HEK293 (cell line): ENCODE measurements at regions not wholly inside any gene's neighbourhood (a gene's known extent, or its start where the extent isn't known, plus 50 kb on each side); places are given as distances from the start of the nearest gene placed in this dataset.

Experiments used
- CTCF ChIP-seq: fragments of 450-650 bp; formaldehyde crosslinking; IDR thresholded peaks from 2 replicates; pipeline ENCODE4 v1.5.1; 2016; ENCODE audit warnings: missing biosample characterization, missing genetic modification characterization
- YY2 ChIP-seq: fragments of 450-650 bp; formaldehyde crosslinking; IDR thresholded peaks from 2 replicates; pipeline ENCODE4 v1.5.1; 2016; ENCODE audit warnings: missing biosample characterization, missing genetic modification characterization
- ZNF239 ChIP-seq: fragments of 450-650 bp; formaldehyde crosslinking; IDR thresholded peaks from 2 replicates; pipeline ENCODE4 v1.5.1; 2016; ENCODE audit warnings: missing biosample characterization, missing genetic modification characterization
- ZNF510 ChIP-seq: fragments of 450-650 bp; formaldehyde crosslinking; IDR thresholded peaks from 2 replicates; pipeline ENCODE4 v1.5.1; 2018; ENCODE audit warnings: mild to moderate bottlenecking, missing genetic modification characterization, missing biosample characterization; ENCODE audit not compliant: insufficient replicate concordance
- ZSCAN30 ChIP-seq: fragments of 450-650 bp; IDR thresholded peaks from 2 replicates; pipeline ENCODE4 v1.5.1; 2018; ENCODE audit warnings: missing biosample characterization, mild to moderate bottlenecking, missing genetic modification characterization, moderate library complexity
- TF ChIP-seq, protein P1 (sequence below): fragments of 450-650 bp; formaldehyde crosslinking; IDR thresholded peaks from 2 replicates; pipeline ENCODE4 v1.5.1; 2016; ENCODE audit warnings: missing biosample characterization, missing genetic modification characterization

DNA sequence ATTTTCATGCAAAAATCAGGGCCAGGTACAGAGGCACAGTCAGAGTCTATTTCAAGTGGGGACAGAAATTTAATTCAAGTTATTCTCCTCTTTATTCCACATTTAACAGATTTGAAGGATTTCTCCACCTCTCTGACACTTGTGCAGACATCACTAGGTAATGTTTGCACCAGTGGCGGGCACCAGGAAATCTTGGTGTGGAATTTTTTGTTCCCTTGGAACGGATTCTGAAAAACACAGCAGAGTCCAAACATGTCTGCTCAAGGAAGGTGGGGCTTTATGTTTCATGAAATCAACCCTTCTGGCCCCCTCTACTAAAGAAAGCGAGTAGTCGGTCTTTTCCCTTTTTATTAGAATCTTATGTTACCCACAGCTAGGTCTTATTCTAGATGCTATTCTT, 271.2 kb upstream of the MDFIC2 start:
- TF ChIP-seq ZSCAN30 (tag by site-specific recombination) (no peak), CTCF (tag by site-specific recombination) (no peak), YY2 (tag by site-specific recombination) (no peak), ZNF510 (tag by site-specific recombination) (no peak), ZNF239 (tag by site-specific recombination) (no peak)
- TF ChIP-seq, protein P1, sequence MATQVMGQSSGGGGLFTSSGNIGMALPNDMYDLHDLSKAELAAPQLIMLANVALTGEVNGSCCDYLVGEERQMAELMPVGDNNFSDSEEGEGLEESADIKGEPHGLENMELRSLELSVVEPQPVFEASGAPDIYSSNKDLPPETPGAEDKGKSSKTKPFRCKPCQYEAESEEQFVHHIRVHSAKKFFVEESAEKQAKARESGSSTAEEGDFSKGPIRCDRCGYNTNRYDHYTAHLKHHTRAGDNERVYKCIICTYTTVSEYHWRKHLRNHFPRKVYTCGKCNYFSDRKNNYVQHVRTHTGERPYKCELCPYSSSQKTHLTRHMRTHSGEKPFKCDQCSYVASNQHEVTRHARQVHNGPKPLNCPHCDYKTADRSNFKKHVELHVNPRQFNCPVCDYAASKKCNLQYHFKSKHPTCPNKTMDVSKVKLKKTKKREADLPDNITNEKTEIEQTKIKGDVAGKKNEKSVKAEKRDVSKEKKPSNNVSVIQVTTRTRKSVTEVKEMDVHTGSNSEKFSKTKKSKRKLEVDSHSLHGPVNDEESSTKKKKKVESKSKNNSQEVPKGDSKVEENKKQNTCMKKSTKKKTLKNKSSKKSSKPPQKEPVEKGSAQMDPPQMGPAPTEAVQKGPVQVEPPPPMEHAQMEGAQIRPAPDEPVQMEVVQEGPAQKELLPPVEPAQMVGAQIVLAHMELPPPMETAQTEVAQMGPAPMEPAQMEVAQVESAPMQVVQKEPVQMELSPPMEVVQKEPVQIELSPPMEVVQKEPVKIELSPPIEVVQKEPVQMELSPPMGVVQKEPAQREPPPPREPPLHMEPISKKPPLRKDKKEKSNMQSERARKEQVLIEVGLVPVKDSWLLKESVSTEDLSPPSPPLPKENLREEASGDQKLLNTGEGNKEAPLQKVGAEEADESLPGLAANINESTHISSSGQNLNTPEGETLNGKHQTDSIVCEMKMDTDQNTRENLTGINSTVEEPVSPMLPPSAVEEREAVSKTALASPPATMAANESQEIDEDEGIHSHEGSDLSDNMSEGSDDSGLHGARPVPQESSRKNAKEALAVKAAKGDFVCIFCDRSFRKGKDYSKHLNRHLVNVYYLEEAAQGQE (tag by site-specific recombination) = no peak
